Activated CD8-positive, alpha-beta memory T cell treated with anti-CD3 and anti-CD28 coated beads, Interleukin-2, amount 10 ng/mL, durations not matched to agents 7 days and 5 days (primary cell): ENCODE measurements at regions not wholly inside any gene's neighbourhood (a gene's known extent, or its start where the extent isn't known, plus 50 kb on each side); places are given as distances from the start of the nearest gene placed in this dataset.
"Not testable (repeated sequence)": the region's sequence is repeated elsewhere in the genome, so short reads cannot be mapped to it uniquely, and the experiment has no call there.

ENCODE experiments used
- ATAC-seq: fragments of 150-1000 bp; cut with Tn5 transposase; one replicate; pipeline ENCODE4 v1.10.0; 2021; ENCODE audit warnings: moderate library complexity
- CTCF ChIA-PET: fragments of 350-600 bp; sonication (Branson Sonifier 250); formaldehyde crosslinking; loops from one replicate; lab custom pipeline; 2021; ENCODE audit warnings: antibody characterized with exemption; lab: Charles Lee
- DNase-seq: peaks from one replicate; pipeline ENCODE4 v3.0.0-alpha.2; 2020
- H3K27ac Mint-ChIP-seq: one replicate; pipeline ENCODE4 v1.8.0; 2021; ENCODE audit warnings: mild to moderate bottlenecking, mixed read lengths
- H3K27me3 Mint-ChIP-seq: one replicate; pipeline ENCODE4 v1.8.0; 2021; ENCODE audit warnings: mixed read lengths
- H3K36me3 Mint-ChIP-seq: one replicate; pipeline ENCODE4 v1.8.0; 2021; ENCODE audit warnings: mild to moderate bottlenecking, mixed read lengths
- H3K4me1 Mint-ChIP-seq: one replicate; pipeline ENCODE4 v1.8.0; 2021; ENCODE audit warnings: mixed read lengths
- H3K4me3 Mint-ChIP-seq: one replicate; pipeline ENCODE4 v1.8.0; 2021; ENCODE audit warnings: mild to moderate bottlenecking, moderate library complexity, mixed read lengths
- H3K9me3 Mint-ChIP-seq: one replicate; pipeline ENCODE4 v1.8.0; 2022; ENCODE audit warnings: low read depth, mixed read lengths

- ATAC-seq (no peak), DNase-seq (no peak)
- Mint-ChIP-seq H3K27me3 (no peaks in the 10 kb centered on the region), H3K4me1 (no peaks in the 10 kb centered on the region), H3K4me3 (no peak overlapping the region), H3K27ac (no peak overlapping the region), H3K36me3 (no peaks in the 10 kb centered on the region), H3K9me3 (peaks cover under 1% of the 10 kb centered on the region)
- CTCF ChIA-PET: no interaction called here
Observed at GRCh38 chr3:99313485-99313884, 324.9 kb upstream of the COL8A1 start.

DNA sequence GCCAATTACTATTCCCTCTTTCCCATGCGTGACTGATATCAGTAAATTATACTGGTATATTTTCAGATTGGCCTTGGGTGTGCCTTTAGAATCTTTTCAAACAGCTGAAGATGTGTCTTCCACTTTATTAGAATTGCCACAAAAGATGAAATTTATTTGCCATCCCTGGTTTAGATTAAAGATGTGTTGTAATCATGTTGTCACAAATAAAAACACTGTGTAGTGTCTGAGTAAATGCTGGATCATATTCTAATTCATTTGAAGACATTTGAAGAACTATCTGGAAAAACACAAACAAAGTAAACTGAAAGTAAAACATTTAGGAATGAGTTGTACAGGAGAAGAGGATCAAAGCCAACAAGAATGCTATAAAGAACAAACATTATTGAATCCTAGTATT lies 339.7 kb upstream of the COL8A1 start:
- H3K4me3 Mint-ChIP-seq: no peak overlapping the region
- ATAC-seq: no peak

GRCh38 chr3:99295836-99296235 lies 342.6 kb upstream of the COL8A1 start:
- H3K4me1 Mint-ChIP-seq: no peaks in the 10 kb centered on the region
- no peak overlapping the region for H3K4me3 Mint-ChIP-seq
- CTCF ChIA-PET: no interaction called here
- H3K36me3 Mint-ChIP-seq: no peaks in the 10 kb centered on the region
- DNase-seq (no peak), ATAC-seq (no peak)
- no peaks in the 10 kb centered on the region for H3K27me3 Mint-ChIP-seq
- no peak overlapping the region for H3K27ac Mint-ChIP-seq
- H3K9me3 Mint-ChIP-seq: no peaks in the 10 kb centered on the region

More for the DNA sequence above, 339.7 kb upstream of the COL8A1 start:
- DNase-seq: no peak
- H3K9me3 Mint-ChIP-seq: no peaks in the 10 kb centered on the region
- no peaks in the 10 kb centered on the region for H3K27me3 Mint-ChIP-seq
- no peaks in the 10 kb centered on the region for H3K36me3 Mint-ChIP-seq
- H3K4me1 Mint-ChIP-seq: no peaks in the 10 kb centered on the region
- CTCF ChIA-PET: no interaction called here
- H3K27ac Mint-ChIP-seq: no peak overlapping the region

GRCh38 chr3:99294092-99294491 lies 344.3 kb upstream of the COL8A1 start:
- H3K4me1 Mint-ChIP-seq, H3K4me3 Mint-ChIP-seq, ATAC-seq, H3K9me3 Mint-ChIP-seq, CTCF ChIA-PET, H3K27ac Mint-ChIP-seq, H3K36me3 Mint-ChIP-seq, H3K27me3 Mint-ChIP-seq, DNase-seq: not testable (repeated sequence)

DNA sequence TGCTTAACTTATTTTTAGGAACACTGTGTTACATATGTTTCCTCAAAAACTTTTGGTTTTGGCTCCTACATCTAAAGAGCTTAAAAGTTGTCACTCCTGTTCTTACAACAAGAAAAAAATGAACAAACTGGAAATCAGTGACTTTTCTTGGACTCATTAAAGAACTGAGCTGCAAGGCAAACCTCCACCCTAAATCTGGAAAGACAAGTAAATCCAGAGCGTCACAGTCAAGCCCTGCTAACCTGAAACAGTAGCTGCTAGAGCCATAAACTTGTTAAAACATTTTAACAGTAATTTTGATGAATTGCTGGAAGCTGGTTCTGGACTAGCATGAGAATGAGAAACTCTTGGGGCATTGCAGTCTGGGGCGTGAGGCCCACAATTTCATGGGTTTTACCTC lies 350.5 kb upstream of the COL8A1 start:
- Mint-ChIP-seq H3K9me3 (peaks cover 5% of the 10 kb centered on the region), H3K4me3 (no peak overlapping the region), H3K27me3 (no peaks in the 10 kb centered on the region), H3K36me3 (no peaks in the 10 kb centered on the region), H3K4me1 (no peaks in the 10 kb centered on the region), H3K27ac (no peak overlapping the region)
- CTCF ChIA-PET: no interaction called here
- no peak for DNase-seq
- no peak for ATAC-seq

DNA sequence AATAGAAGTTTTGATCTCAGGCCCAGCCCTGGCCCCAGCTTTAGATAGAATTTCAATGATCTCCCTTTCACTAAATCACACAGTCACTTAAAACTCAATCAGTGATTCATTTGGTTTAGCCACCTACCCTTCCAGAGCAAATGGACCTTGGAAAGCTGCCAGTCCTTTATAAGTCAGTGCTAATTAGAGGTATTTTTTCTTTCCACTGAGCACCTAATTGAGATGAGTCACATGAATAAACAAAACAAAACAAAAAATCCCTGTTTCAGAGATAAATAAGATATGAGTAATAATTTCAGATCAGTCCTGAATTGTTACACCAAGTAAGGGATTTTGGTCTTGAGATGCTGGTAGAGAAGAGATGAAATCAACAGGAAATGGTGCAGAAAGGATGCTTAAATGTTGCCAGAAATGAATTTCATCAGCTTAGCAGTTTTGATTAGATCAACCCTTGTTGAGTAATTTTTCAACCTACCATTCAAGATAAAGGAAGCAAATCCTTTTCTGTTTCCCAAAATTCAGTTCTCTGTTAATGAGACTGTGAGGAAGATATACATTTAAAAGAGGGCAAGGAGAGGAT lies 352.0 kb upstream of the COL8A1 start:
- Mint-ChIP-seq H3K27ac (no peak overlapping the region), H3K36me3 (no peaks in the 10 kb centered on the region), H3K4me1 (no peaks in the 10 kb centered on the region), H3K27me3 (no peaks in the 10 kb centered on the region), H3K4me3 (no peak overlapping the region), H3K9me3 (peaks cover 5% of the 10 kb centered on the region)
- ATAC-seq: no peak
- CTCF ChIA-PET: no interaction called here
- DNase-seq: no peak

DNA sequence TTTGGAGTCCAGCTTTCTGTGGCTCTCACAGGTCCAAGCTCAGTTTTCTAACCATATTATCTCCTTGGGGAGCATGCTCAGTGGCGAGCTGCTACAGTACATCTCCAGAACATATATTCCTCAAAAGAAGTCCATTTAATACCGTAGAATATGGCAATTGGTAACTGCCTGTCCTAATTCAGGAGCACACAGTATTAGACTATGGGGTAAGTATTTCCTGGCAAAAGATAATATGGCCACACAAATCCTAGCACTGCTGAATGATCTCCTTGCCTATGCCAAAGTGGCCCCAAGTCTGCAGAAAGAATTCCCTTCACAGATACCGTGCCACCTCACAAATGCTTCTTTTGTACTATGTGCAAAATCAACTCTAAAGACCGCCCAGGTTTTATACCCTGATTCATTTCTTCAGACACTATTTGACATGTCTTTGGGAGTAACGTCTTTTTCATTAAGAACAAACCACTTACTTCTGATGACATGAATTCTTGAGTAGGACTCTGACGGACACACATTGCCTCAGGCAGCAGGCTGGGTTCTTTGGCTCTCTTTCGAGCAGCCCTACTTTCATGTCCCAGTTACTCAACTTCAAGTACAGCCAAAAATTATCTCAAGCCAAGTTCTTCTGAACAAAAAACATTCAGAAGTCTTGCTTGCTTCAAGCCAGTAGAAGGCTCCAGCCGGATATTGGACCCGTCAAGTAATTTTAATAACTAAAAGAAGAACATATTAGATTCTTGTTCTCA lies 368.3 kb upstream of the DCBLD2 start:
- Mint-ChIP-seq H3K36me3 (no peaks in the 10 kb centered on the region), H3K4me3 (no peak overlapping the region), H3K27ac (no peak overlapping the region), H3K4me1 (no peaks in the 10 kb centered on the region), H3K27me3 (no peaks in the 10 kb centered on the region), H3K9me3 (no peaks in the 10 kb centered on the region)
- CTCF ChIA-PET: no interaction called here
- no peak for DNase-seq
- ATAC-seq: no peak

GRCh38 chr3:99256788-99257187 lies 355.3 kb upstream of the DCBLD2 start:
- ATAC-seq (no peak), DNase-seq (no peak)
- no peak overlapping the region for H3K27ac Mint-ChIP-seq
- H3K27me3 Mint-ChIP-seq: no peaks in the 10 kb centered on the region
- CTCF ChIA-PET: interaction anchor here (0.7 kb wide), 1 partner anchor 310 kb away, joined by 6 read pairs; no protein-coding TSS in a partner anchor
- no peaks in the 10 kb centered on the region for H3K36me3 Mint-ChIP-seq
- H3K9me3 Mint-ChIP-seq: peaks cover 2% of the 10 kb centered on the region
- H3K4me3 Mint-ChIP-seq: no peak overlapping the region
- no peaks in the 10 kb centered on the region for H3K4me1 Mint-ChIP-seq

- no peak overlapping the region for H3K4me3 Mint-ChIP-seq
- CTCF ChIA-PET: no interaction called here
- no peak overlapping the region for H3K27ac Mint-ChIP-seq
- peaks cover 2% of the 10 kb centered on the region for H3K9me3 Mint-ChIP-seq
- DNase-seq: no peak
- no peaks in the 10 kb centered on the region for H3K27me3 Mint-ChIP-seq
- no peak for ATAC-seq
- no peaks in the 10 kb centered on the region for H3K4me1 Mint-ChIP-seq
- no peaks in the 10 kb centered on the region for H3K36me3 Mint-ChIP-seq
Observed at GRCh38 chr3:99253963-99254355, 352.5 kb upstream of the DCBLD2 start.

- no peak for DNase-seq
- no peaks in the 10 kb centered on the region for H3K9me3 Mint-ChIP-seq
- H3K4me1 Mint-ChIP-seq: no peaks in the 10 kb centered on the region
- no peak overlapping the region for H3K4me3 Mint-ChIP-seq
- H3K27ac Mint-ChIP-seq: no peak overlapping the region
- H3K27me3 Mint-ChIP-seq: no peaks in the 10 kb centered on the region
- CTCF ChIA-PET: no interaction called here
- no peaks in the 10 kb centered on the region for H3K36me3 Mint-ChIP-seq
- ATAC-seq: no peak
Observed at GRCh38 chr3:99250821-99251355, 349.4 kb upstream of the DCBLD2 start.

- Mint-ChIP-seq H3K36me3 (no peaks in the 10 kb centered on the region), H3K27ac (no peak overlapping the region), H3K4me1 (no peaks in the 10 kb centered on the region), H3K27me3 (no peaks in the 10 kb centered on the region), H3K9me3 (no peaks in the 10 kb centered on the region), H3K4me3 (no peak overlapping the region)
- no peak for ATAC-seq
- DNase-seq: no peak
- CTCF ChIA-PET: no interaction called here
Observed at GRCh38 chr3:99250272-99250671, 348.8 kb upstream of the DCBLD2 start.

GRCh38 chr3:99249627-99250026 lies 348.1 kb upstream of the DCBLD2 start:
- Mint-ChIP-seq H3K4me1 (no peaks in the 10 kb centered on the region), H3K27ac (no peak overlapping the region), H3K9me3 (no peaks in the 10 kb centered on the region), H3K27me3 (no peaks in the 10 kb centered on the region), H3K36me3 (no peaks in the 10 kb centered on the region), H3K4me3 (no peak overlapping the region)
- CTCF ChIA-PET: no interaction called here
- DNase-seq: no peak
- no peak for ATAC-seq

DNA sequence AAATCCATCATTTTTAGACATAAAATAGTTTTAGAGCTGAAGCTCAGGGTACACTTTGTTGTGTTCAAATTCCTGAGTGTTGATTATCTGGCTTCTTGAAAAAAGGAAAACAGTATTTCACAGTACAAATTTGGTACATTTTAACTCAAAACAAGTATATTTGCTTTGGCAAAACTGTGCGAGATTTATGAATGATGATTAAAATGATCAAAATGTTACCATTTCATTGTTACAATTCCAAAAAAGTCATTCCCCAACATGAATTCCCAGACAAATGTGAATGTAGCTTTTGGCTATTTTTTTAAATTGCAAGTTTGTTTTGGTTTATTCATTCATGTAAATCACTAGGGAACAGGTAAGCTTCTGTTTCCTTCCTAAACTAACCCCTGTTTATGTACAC lies 347.4 kb upstream of the DCBLD2 start:
- ATAC-seq: no peak
- Mint-ChIP-seq H3K36me3 (no peaks in the 10 kb centered on the region), H3K4me1 (no peaks in the 10 kb centered on the region), H3K9me3 (no peaks in the 10 kb centered on the region), H3K27ac (no peak overlapping the region), H3K4me3 (no peak overlapping the region), H3K27me3 (no peaks in the 10 kb centered on the region)
- CTCF ChIA-PET: no interaction called here
- DNase-seq: no peak

DNA sequence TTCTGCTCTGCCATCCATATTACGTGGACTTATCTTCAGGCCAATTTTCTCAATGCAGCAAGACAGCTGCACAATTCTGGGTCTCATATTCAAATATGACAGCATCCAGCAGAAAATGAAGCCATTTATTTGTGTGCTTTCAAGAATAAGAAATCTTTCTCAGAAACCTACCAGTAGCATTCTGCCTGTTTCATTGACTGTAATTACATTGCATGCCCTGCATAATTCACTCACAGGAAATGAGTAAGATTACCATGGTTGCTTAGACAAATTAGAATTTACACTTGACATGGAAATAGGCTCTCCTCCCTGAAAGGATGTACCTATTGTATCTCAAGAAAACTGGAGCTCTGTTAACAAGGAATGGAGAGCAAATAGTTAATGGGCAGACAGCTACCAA lies 346.6 kb upstream of the DCBLD2 start:
- ATAC-seq: no peak
- no peak overlapping the region for H3K4me3 Mint-ChIP-seq
- CTCF ChIA-PET: no interaction called here
- no peak overlapping the region for H3K27ac Mint-ChIP-seq
- H3K4me1 Mint-ChIP-seq: no peaks in the 10 kb centered on the region
- H3K36me3 Mint-ChIP-seq: no peaks in the 10 kb centered on the region
- H3K27me3 Mint-ChIP-seq: no peaks in the 10 kb centered on the region
- no peaks in the 10 kb centered on the region for H3K9me3 Mint-ChIP-seq
- no peak for DNase-seq
